B cell (primary cell): ENCODE measurements at regions not wholly inside any gene's neighbourhood (a gene's known extent, or its start where the extent isn't known, plus 50 kb on each side); places are given as distances from the start of the nearest gene placed in this dataset.
"Not testable (repeated sequence)": the region's sequence is repeated elsewhere in the genome, so short reads cannot be mapped to it uniquely, and the experiment has no call there.

Experiments
- ATAC-seq: fragments of 200-7000 bp; cut with Tn5 transposase; one replicate; pipeline ENCODE4 v1.10.0; 2021; ENCODE audit warnings: low read depth, mild to moderate bottlenecking, moderate number of reproducible peaks, moderate library complexity
- CTCF ChIA-PET: fragments of 350-600 bp; sonication (Branson Sonifier 250); formaldehyde crosslinking; loops from one replicate; lab custom pipeline; 2021; ENCODE audit warnings: antibody characterized with exemption, inconsistent platforms; lab: Charles Lee
- POLR2A ChIA-PET: fragments of 350-600 bp; sonication (Branson Sonifier 250); formaldehyde crosslinking; loops from one replicate; lab custom pipeline; 2021; ENCODE audit warnings: antibody characterized with exemption; lab: Charles Lee
- DNase-seq: peaks from one replicate; pipeline ENCODE4 v3.0.0; 2013
- H2AFZ ChIP-seq: 2 replicates; pipeline ENCODE4 v1.6.1; 2012; ENCODE audit warnings: mild to moderate bottlenecking, low read depth, low read length; ENCODE audit not compliant: insufficient read depth, poor library complexity, severe bottlenecking
- H3K27ac ChIP-seq, 2 donors: 1 replicate in 1 of 2; 2 replicates in 1 of 2; pipeline ENCODE4 v1.5.1; 2012 to 2013; ENCODE audit warnings: low read length in 2 of 2, mild to moderate bottlenecking in 2 of 2, moderate library complexity in 1 of 2
- H3K27me3 ChIP-seq, 4 experiments: fragments of 200-600 bp in 1 of 4; sonication (generic) in 1 of 4; replicated peaks in 1 of 4; 1 replicate in 2 of 4; 2 replicates in 2 of 4; pipeline versions ENCODE4 v1.6.1 to v1.7.0; 2013 to 2016; ENCODE audit warnings: low read length in 3 of 4, mild to moderate bottlenecking in 2 of 4, mixed read lengths in 1 of 4, moderate library complexity in 1 of 4; ENCODE audit not compliant: insufficient read depth in 4 of 4, control insufficient read depth in 3 of 4; ENCODE audit errors: control extremely low read depth in 1 of 4
- H3K36me3 ChIP-seq, 2 experiments: replicated peaks in 1 of 2; 1 replicate in 1 of 2; 2 replicates in 1 of 2; pipeline versions ENCODE4 v1.6.1 to v1.7.1; 2013; ENCODE audit warnings: low read length in 1 of 2; ENCODE audit not compliant: insufficient read depth in 2 of 2, control insufficient read depth in 1 of 2; ENCODE audit errors: control extremely low read depth in 1 of 2, extremely low read depth in 1 of 2
- H3K4me1 ChIP-seq, 2 donors: fragments of 200-600 bp in 1 of 2; sonication (generic) in 1 of 2; 1 replicate in 1 of 2; 2 replicates in 1 of 2; pipeline versions ENCODE4 v1.5.1 to v1.6.1; 2013 to 2017; ENCODE audit warnings: low read length in 2 of 2; ENCODE audit not compliant: control insufficient read depth in 2 of 2, insufficient read depth in 2 of 2
- H3K4me2 ChIP-seq: replicated peaks from 2 replicates; pipeline ENCODE3; 2012; ENCODE audit warnings: mild to moderate bottlenecking, low read depth, low read length; ENCODE audit not compliant: poor library complexity, severe bottlenecking
- H3K4me3 ChIP-seq, 5 experiments: fragments of 200-600 bp in 1 of 5; sonication (generic) in 1 of 5; 1 replicate in 3 of 5; 2 replicates in 2 of 5; pipeline versions ENCODE4 v1.5.1 to v1.7.0; 2011 to 2016; ENCODE audit warnings: low read length in 4 of 5, mild to moderate bottlenecking in 4 of 5, low read depth in 2 of 5, control low read depth in 1 of 5, moderate library complexity in 1 of 5; ENCODE audit not compliant: insufficient read depth in 1 of 5; ENCODE audit errors: control extremely low read depth in 1 of 5, extremely low read depth in 1 of 5
- H3K79me2 ChIP-seq: fragments of 200-600 bp; sonication (generic); one replicate; pipeline ENCODE4 v1.6.0; 2016; ENCODE audit warnings: low read length; ENCODE audit not compliant: control insufficient read depth, insufficient read depth
- H3K9ac ChIP-seq: fragments of 200-600 bp; sonication (generic); 2 replicates; pipeline ENCODE4 v1.6.1; 2017; ENCODE audit warnings: mild to moderate bottlenecking, low read length, moderate library complexity
- H3K9me3 ChIP-seq, 3 donors: one replicate each; pipeline versions ENCODE4 v1.6.1 to v1.7.1; 2013; ENCODE audit warnings: low read length in 2 of 3; ENCODE audit not compliant: control insufficient read depth in 2 of 3, insufficient read depth in 1 of 3; ENCODE audit errors: control extremely low read depth in 1 of 3
- H4K20me1 ChIP-seq: 2 replicates; pipeline ENCODE4 v1.6.0; 2012; ENCODE audit warnings: mild to moderate bottlenecking, low read length; ENCODE audit not compliant: insufficient read depth, control insufficient read depth, poor library complexity, severe bottlenecking
- H3K27ac Mint-ChIP-seq: one replicate; pipeline ENCODE4 v1.8.0; 2021; ENCODE audit warnings: mixed read lengths
- H3K27me3 Mint-ChIP-seq: one replicate; pipeline ENCODE4 v1.8.0; 2021; ENCODE audit warnings: mixed read lengths
- H3K4me1 Mint-ChIP-seq: one replicate; pipeline ENCODE4 v1.8.0; 2021; ENCODE audit warnings: mixed read lengths
- H3K4me3 Mint-ChIP-seq: one replicate; pipeline ENCODE4 v1.8.0; 2021; ENCODE audit warnings: mixed read lengths
- H3K9me3 Mint-ChIP-seq: one replicate; pipeline ENCODE4 v1.8.0; 2022; ENCODE audit warnings: mixed read lengths; ENCODE audit not compliant: insufficient read depth
- CTCF ChIP-seq: fragments of 200-600 bp; IDR thresholded peaks from one replicate; pipeline ENCODE4 v1.8.0; 2022; ENCODE audit warnings: antibody characterized with exemption, mild to moderate bottlenecking
- WGBS: methylation state at CpG from one replicate; pipeline ENCODE4 v1.1.5; 2013; ENCODE audit warnings: missing lambda C conversion rate; ENCODE audit not compliant: insufficient coverage; 5-methylcytosine and 5-hydroxymethylcytosine counted together
- intact Hi-C: fragments of 100-400 bp; cut with micrococcal nuclease; formaldehyde crosslinking; loops from one replicate; pipeline ENCODE4 v1.10.0; 2022

DNA sequence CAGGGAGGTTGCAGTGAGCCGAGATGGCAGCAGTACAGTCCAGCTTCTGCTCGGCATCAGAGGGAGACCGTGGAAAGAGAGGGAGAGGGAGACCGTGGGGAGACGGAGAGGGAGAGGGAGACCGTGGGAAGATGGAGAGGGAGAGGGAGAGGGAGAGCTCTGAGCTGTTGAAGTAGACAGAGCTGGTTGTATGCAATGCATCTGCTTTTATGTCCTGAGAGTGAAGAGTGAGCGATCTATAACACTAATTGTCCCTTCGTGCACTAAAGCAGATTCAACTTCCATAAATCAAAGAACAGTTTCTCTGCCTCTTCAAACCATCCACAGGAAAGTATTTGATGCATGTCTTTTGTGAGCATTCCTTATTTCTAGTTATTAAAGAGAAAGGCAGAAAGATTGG, 300.6 kb downstream of the FLRT2 start:
- H3K36me3 ChIP-seq, DNase-seq, H3K4me1 Mint-ChIP-seq, H3K4me2 ChIP-seq, ATAC-seq, H2AFZ ChIP-seq, H3K27me3 Mint-ChIP-seq, H3K4me3 ChIP-seq, H3K9ac ChIP-seq, intact Hi-C loops, POLR2A ChIA-PET, H3K4me1 ChIP-seq, CTCF ChIA-PET, H3K79me2 ChIP-seq, H3K9me3 ChIP-seq, H3K9me3 Mint-ChIP-seq, H4K20me1 ChIP-seq, H3K27ac Mint-ChIP-seq, H3K27ac ChIP-seq, H3K4me3 Mint-ChIP-seq, H3K27me3 ChIP-seq: not testable (repeated sequence)
- WGBS = 92% methylated on average over 6 of the region's 8 CpGs

DNA sequence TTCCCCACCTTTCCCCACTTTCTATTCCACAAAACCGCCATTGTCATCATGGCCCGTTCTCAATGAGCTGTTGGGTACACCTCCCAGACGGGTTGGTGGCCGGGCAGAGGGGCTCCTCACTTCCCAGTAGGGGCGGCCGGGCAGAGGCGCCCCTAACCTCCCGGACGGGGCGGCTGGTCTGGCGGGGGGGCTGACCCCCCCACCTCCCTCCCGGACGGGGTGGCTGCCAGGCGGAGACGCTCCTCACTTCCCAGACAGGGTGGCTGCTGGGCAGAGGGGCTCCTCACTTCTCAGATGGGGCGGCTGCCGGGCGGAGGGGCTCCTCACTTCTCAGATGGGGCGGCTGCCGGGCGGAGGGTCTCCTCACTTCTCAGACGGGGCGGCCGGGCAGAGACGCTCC, 299.7 kb downstream of the FLRT2 start:
- H3K4me1 ChIP-seq, DNase-seq, H3K27me3 Mint-ChIP-seq, H3K4me2 ChIP-seq, ATAC-seq, H3K79me2 ChIP-seq, intact Hi-C loops, H3K27me3 ChIP-seq, POLR2A ChIA-PET, H3K9ac ChIP-seq, H3K27ac Mint-ChIP-seq, H4K20me1 ChIP-seq, H3K27ac ChIP-seq, CTCF ChIA-PET, H3K4me3 Mint-ChIP-seq, H3K9me3 ChIP-seq, H2AFZ ChIP-seq, H3K4me3 ChIP-seq, H3K9me3 Mint-ChIP-seq, H3K36me3 ChIP-seq, H3K4me1 Mint-ChIP-seq: not testable (repeated sequence)
- 86% methylated on average over 11 of the region's 25 CpGs for WGBS

DNA sequence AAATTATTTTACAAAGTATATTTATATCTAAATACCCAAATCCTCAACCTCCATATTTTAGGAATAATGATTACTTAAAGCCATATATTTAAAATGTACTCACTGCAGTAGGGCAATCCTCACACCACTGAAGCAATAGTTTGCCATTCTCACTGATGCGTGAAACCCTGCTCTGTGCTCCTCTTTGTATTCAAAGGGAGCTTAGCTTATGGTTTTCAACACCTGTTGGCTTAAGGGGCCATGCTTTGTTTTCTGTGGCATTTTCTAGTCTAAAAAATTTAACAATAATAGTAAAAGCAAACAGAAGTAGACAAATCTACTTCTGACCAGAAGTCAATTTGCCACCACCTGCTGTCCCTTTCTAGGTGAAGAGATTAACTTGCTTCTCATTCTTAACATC, 294.6 kb downstream of the FLRT2 start:
- WGBS = no CpG with 5 or more reads among the region's 1 CpG
- no peak for TF ChIP-seq CTCF
- no peak overlapping the region for H3K27ac Mint-ChIP-seq

More for the DNA sequence above, 294.6 kb downstream of the FLRT2 start:
- Mint-ChIP-seq H3K9me3 (no peaks in the 10 kb centered on the region), H3K27me3 (no peaks in the 10 kb centered on the region), H3K4me3 (no peak overlapping the region), H3K4me1 (no peaks in the 10 kb centered on the region)
- H3K4me2 ChIP-seq = no peak overlapping the region
- ChIA-PET CTCF (no interaction called here), POLR2A (no interaction called here)
- DNase-seq = no peak
- H3K4me1 ChIP-seq = no peaks in the 10 kb centered on the region
- no peak overlapping the region for H3K9ac ChIP-seq
- no peak for ATAC-seq
- no peaks in the 10 kb centered on the region for H3K9me3 ChIP-seq
- H3K27ac ChIP-seq = no peak overlapping the region
- intact Hi-C loops = no loop called here
- H2AFZ ChIP-seq = no peak overlapping the region
- no peak overlapping the region for H3K4me3 ChIP-seq
- H3K27me3 ChIP-seq = no peaks in the 10 kb centered on the region
- no peaks in the 10 kb centered on the region for H3K36me3 ChIP-seq
- no peaks in the 10 kb centered on the region for H4K20me1 ChIP-seq
- H3K79me2 ChIP-seq = no peaks in the 10 kb centered on the region
